Urinary bladder (tissue), 3 donors: ENCODE measurements at regions not wholly inside any gene's neighbourhood (a gene's known extent, or its start where the extent isn't known, plus 50 kb on each side); places are given as distances from the start of the nearest gene placed in this dataset.
"Not testable (repeated sequence)": the region's sequence is repeated elsewhere in the genome, so short reads cannot be mapped to it uniquely, and the experiment has no call there.

Source experiments
- DNase-seq: peaks from one replicate; pipeline ENCODE4 v3.0.0-alpha.2; 2015; ENCODE audit errors: extremely low spot score
- H3K27ac ChIP-seq: one replicate; pipeline ENCODE4 v1.5.1; 2013; ENCODE audit warnings: low read depth, mild to moderate bottlenecking, moderate library complexity
- H3K36me3 ChIP-seq: one replicate; pipeline ENCODE4 v1.6.1; 2013; ENCODE audit warnings: mild to moderate bottlenecking, moderate library complexity; ENCODE audit not compliant: insufficient read depth
- H3K4me1 ChIP-seq: one replicate; pipeline ENCODE4 v1.6.1; 2013; ENCODE audit warnings: mild to moderate bottlenecking, moderate library complexity; ENCODE audit not compliant: insufficient read depth
- H3K4me3 ChIP-seq: one replicate; pipeline ENCODE4 v1.5.1; 2013; ENCODE audit warnings: low read depth, low read length
- WGBS: extraction: QIAGEN DNeasy Blood & Tissue Kit; methylation state at CpG from one replicate; pipeline ENCODE4 v1.1.7; 2013; 5-methylcytosine and 5-hydroxymethylcytosine counted together
- donor health status: healthy with polysubstance abuse.
- donor health status: healthy.

DNA sequence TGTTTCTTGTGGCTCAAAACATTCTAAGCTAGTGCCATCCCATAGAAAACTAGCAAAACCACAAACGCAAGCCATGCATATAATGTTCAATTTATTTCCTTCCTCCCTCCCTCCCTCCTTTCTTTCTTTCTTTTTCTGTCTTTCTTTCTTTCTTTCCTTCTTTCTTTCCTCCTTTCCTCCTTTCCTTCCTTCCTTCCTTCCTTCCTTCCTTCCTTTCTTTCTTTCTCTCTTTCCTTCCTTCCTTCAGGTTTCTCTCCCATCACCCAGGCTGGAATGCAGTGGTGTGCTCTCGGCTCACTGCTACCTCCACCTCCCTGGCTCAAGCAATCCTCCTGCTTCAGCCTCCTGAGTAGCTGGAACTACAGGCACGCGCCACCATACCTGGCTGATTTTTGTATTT lies 492.8 kb upstream of the PROK2 start:
- H3K36me3 ChIP-seq: no peaks in the 10 kb centered on the region
- 99% methylated on average over 4 of the region's 4 CpGs for WGBS
- H3K4me1 ChIP-seq: no peaks in the 10 kb centered on the region
- DNase-seq: no peak
- no peak overlapping the region for H3K4me3 ChIP-seq
- no peak overlapping the region for H3K27ac ChIP-seq

DNA sequence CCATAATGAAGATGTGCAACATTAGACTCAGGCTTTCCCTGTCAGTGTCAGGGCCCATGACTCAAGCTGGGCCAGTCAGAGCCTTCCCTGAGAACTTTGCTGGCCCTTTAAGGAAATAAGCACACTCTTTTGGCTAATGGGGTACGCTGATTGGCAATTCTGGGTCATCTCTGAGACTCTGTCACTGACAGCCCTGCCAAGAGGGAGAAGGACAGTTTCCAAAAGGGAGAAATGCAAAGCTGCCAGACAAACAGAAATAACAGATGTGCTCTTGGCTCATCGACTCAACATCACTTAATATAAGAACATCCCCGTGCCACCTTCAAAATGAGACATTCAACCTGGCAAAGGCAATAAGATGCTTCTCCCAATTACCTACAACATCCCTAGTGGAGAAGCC lies 491.9 kb upstream of the PROK2 start:
- no peaks in the 10 kb centered on the region for H3K4me1 ChIP-seq
- DNase-seq: no peak
- H3K27ac ChIP-seq: no peak overlapping the region
- H3K4me3 ChIP-seq: no peak overlapping the region
- 82% methylated on average over 3 of the region's 3 CpGs for WGBS
- no peaks in the 10 kb centered on the region for H3K36me3 ChIP-seq

DNA sequence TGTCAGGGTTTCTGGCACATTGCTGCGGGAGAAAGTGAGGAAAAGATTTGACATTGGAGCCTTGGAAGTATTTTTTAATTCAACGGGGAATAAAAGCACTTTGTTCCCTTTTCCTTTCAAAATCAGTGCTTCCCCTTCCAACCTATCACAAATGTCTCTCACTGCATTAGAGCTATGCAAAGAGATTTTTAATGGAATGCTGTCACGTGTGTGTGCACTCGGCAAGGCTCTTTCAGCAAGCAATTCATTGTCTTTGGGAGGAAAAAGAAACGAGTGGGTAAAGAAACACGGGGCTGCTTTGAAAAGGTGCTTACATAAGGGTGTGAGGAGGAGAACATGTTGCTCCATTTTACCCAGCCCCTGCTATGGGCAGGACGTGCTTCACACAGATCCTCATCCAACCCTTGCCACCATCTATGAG lies 490.4 kb upstream of the PROK2 start:
- Histone ChIP-seq H3K4me3 (no peak overlapping the region), H3K36me3 (no peaks in the 10 kb centered on the region), H3K27ac (no peak overlapping the region), H3K4me1 (no peaks in the 10 kb centered on the region)
- WGBS: 52% methylated on average over 7 of the region's 7 CpGs
- no peak for DNase-seq

DNA sequence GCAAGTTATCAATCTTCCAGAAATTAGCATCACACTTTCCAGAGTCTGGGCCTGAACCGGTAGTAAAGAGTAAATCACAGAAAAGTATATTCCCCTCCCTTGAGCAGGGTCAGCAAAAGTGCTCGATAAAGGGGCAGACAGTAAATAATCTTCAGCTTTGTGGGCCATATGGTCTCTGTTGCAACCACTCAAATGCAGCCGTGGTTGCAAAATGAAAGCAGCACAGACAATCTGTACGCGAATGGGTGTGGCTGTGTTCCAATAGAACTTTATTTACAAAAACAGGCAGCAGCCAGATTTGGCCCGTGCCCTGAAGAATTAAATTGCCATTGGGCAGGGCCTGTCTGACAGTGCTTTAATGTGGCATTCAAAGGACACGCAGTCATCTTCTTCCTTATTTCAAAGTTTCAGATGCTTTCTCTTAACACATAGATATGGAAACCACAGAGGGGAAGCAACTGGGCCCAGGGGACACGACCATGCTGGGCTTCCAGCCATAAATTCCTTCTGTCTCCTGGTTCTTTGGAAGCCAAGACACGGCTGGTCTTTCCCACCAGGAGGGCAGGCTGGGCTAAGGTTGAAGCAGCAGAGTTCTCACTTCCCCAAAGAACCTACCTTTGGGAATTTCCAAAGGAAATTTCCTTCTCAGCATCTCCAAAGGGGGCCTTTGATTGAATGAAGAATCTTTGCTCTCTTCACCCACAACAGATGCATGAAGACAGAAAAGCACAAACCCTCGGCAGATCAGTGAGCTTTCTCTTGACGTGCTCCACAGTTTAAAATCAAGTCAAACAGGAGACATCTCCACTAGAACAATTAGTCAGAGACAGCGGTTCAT lies 489.8 kb upstream of the PROK2 start:
- no peak for DNase-seq
- no peaks in the 10 kb centered on the region for H3K36me3 ChIP-seq
- H3K27ac ChIP-seq: peak overlapping the region; percentile 25
- 21% methylated on average over 12 of the region's 12 CpGs for WGBS
- H3K4me1 ChIP-seq: peaks cover under 1% of the 10 kb centered on the region
- H3K4me3 ChIP-seq: no peak overlapping the region

DNA sequence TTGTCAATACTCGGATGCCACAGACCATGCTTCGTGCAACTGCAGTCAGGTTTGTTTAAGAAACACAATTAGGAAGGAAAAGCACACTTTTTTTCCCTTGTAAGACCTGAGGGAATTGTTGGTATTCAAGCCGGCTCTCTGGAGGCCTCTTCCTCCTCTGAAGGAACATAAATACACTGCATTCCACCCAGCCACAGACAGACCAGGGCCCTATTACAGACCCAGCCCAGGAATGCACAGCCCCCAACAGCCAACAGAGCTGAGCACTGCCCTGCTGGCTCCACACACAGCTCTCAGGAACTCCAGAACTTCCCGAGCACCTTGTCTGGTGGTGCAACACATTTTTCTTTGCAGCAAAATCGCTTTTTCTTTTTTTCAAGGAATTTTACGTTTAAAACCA lies 488.7 kb upstream of the PROK2 start:
- H3K4me1 ChIP-seq: peaks cover 2% of the 10 kb centered on the region
- no peak overlapping the region for H3K4me3 ChIP-seq
- no peak overlapping the region for H3K27ac ChIP-seq
- WGBS: 52% methylated on average over 6 of the region's 6 CpGs
- DNase-seq: no peak
- H3K36me3 ChIP-seq: no peaks in the 10 kb centered on the region

DNA sequence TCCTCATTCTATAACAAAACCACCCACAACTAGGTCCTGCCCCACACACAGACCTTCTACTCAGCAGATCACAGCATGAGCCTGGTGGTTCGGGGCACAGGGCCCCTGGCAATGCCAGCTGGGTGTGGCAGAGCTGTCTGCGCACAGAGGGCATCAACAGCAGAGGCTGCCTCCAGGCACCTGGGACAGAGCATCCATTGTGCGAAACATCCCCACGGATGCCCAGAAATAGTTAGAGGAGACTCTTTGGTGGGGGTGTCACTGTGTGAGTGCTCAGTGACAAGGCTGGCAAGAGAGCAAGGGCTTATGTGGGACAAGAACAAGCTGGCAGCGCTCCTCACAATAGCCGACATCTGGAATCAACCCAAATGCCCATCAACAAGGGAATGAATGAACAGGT lies 487.4 kb upstream of the PROK2 start:
- no peak for DNase-seq
- WGBS: 97% methylated on average over 6 of the region's 6 CpGs
- H3K4me1 ChIP-seq: peaks cover 2% of the 10 kb centered on the region
- H3K36me3 ChIP-seq: no peaks in the 10 kb centered on the region
- no peak overlapping the region for H3K27ac ChIP-seq
- H3K4me3 ChIP-seq: no peak overlapping the region

DNA sequence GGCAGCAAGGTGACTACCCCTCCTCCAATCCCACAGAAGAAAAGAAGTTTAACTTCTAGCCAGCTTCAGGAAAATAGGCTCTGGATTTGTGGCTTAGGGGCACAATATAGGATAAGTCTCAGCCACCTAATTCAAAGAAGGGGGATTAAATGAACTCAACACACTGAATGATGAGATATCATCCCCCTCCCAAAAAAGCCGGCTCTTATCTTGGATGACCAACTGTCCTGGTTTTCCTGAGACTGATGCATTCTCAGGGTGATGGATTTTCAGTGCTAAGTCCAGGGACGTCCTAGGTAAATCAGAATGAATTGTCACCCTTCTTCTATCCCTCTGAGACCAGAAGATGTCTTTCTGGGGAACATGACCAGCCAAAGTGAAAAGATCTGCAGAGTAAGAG lies 487.0 kb upstream of the PROK2 start:
- no peak for DNase-seq
- peaks cover 2% of the 10 kb centered on the region for H3K4me1 ChIP-seq
- WGBS: 94% methylated on average over 2 of the region's 2 CpGs
- no peak overlapping the region for H3K27ac ChIP-seq
- H3K36me3 ChIP-seq: no peaks in the 10 kb centered on the region
- H3K4me3 ChIP-seq: no peak overlapping the region

DNA sequence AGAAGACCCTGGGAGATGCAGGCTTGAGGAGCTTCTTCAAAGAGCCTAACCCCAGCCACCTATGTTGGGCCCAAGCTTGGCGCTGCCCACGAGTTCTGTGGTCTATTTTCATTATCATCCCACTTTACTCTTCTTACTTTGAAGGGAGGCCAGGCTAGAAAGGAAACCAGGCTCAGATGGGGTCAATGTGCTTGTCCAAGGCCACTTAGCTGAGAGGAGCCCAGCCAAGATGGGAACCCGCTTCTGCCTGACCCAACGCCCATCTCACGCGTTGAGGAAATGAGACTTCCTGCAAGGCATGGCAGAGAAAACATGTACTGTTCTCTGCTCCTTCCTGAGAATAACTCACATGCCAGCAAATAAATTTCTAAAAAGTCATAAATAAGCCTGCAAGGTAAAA lies 486.3 kb upstream of the PROK2 start:
- no peak overlapping the region for H3K27ac ChIP-seq
- no peak for DNase-seq
- 87% methylated on average over 6 of the region's 6 CpGs for WGBS
- H3K4me1 ChIP-seq: peaks cover 2% of the 10 kb centered on the region
- H3K4me3 ChIP-seq: no peak overlapping the region
- no peaks in the 10 kb centered on the region for H3K36me3 ChIP-seq

DNA sequence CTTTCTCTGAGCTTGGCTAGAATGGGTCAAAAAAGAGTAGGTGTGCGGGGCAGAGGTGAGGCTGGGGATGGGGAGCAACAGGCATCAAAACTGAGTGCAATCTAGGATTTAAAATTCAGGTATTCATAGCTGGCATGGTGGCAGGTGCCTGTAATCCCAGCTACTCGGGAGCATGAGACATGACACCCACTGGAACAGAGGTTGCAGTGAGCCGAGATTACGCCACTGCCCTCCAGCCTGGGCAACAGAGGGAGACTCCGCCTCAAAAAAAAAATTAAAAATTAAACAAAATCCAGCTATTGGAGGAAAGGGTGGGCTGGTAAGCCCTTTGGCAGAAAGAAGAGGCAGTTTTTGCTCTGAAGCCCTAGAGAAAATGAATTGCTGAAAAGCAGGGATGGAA lies 485.8 kb upstream of the PROK2 start:
- Histone ChIP-seq H3K4me3 (no peak overlapping the region), H3K36me3 (no peaks in the 10 kb centered on the region), H3K4me1 (peaks cover 2% of the 10 kb centered on the region), H3K27ac (no peak overlapping the region)
- no peak for DNase-seq
- 80% methylated on average over 5 of the region's 5 CpGs for WGBS

DNA sequence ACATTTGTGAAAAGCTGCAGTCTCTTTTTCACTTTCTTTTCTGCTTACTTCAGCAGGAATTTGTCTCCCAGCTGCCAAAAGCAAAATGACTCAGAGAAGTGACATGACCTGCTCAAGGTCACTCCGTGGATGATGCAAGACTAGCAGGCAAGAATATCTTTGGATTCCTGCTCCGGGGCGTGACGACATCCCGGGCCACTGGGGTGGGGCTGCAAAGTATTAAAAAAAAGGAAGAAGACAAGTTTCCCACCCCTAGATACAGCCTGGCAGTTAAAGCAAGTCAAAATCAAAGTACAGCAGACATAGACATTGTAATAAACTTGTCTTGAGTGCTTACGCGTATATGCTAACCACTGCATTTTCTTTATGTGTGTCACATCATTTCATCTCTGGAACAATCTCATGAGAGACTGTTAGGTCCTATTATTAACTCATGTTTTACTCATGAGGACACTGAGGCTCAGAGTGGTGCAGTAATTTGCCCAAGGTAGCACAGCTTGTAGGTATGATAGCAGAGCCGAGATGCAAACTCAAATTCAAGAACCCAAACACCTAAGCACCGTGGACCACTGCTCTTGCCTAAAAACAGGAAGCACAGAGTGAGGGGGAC lies 485.2 kb upstream of the PROK2 start:
- 25% methylated on average over 9 of the region's 9 CpGs for WGBS
- H3K27ac ChIP-seq: no peak overlapping the region
- H3K36me3 ChIP-seq: no peaks in the 10 kb centered on the region
- H3K4me3 ChIP-seq: no peak overlapping the region
- H3K4me1 ChIP-seq: peaks cover 2% of the 10 kb centered on the region
- DNase-seq: peak; percentile 53

DNA sequence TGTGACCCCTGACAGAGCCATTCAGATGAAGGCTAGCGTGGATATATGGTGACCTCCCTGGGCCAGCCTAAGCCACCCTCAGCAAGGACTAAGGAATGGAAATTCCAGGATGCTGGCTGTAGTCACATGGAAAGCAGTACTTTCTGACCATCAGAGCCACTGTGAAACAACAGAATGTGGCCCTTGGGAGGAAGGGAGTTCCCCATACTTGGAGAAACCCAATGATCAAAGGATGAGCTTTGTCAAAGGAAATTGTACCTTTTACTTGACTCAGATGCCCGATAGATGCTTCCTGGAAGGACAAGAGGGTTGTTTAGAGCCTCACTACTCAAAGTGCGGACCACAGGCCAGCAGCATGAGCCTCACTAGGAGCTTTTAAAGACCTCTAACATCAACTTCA lies 484.5 kb upstream of the PROK2 start:
- Histone ChIP-seq H3K27ac (no peak overlapping the region), H3K4me1 (peaks cover 2% of the 10 kb centered on the region), H3K36me3 (no peaks in the 10 kb centered on the region), H3K4me3 (no peak overlapping the region)
- DNase-seq: no peak
- WGBS: 89% methylated on average over 3 of the region's 3 CpGs

DNA sequence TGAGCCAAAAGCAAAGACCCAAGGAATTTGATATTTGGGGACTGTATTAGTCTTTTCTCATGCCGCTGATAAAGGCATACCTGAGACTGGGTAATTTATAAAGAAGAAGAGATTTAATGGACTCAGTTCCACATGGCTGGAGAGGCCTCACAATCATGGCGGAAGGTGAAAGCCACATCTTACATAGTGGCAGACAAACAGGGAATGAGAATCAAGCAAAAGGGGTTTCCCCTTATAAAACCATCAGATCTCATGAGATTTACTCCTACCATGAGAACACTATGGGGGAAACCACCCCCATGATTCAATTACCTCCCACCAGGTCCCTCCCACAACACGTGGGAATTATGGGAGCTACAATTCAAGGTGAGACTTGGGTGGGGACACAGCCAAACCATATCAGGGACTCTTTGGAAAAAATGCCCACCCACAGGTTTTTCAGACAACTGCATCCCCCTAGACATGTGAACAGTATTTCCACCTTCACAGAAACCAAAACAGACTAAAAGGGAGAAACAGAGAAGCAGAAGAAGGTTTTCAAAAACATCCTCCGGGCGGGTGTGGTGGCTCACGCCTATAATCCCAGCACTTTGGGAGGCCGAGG lies 482.1 kb upstream of the PROK2 start:
- DNase-seq, H3K36me3 ChIP-seq, H3K4me1 ChIP-seq, H3K4me3 ChIP-seq, H3K27ac ChIP-seq: not testable (repeated sequence)
- 83% methylated on average over 7 of the region's 7 CpGs for WGBS

DNA sequence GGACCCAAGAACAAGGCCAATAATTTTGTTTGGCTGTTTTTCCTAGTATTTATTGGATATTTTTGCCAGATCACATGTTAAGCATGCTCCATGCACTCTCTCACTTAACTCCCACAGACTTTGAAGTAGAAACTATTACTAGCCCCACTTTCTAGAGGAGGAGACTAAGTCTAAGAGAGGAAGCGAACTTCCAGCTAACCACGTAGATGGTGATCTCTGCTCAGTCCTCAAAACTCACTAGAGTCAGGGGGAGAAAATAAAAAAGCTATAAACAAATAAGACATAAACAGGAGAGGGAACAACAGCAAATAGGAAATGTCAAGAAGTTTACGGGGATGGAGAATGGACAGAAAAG lies 481.0 kb upstream of the PROK2 start:
- Histone ChIP-seq H3K4me3 (no peak overlapping the region), H3K27ac (no peak overlapping the region), H3K36me3 (no peaks in the 10 kb centered on the region), H3K4me1 (peaks cover 2% of the 10 kb centered on the region)
- 58% methylated on average over 3 of the region's 3 CpGs for WGBS
- no peak for DNase-seq
